ENCODE measurements at regions not wholly inside any gene's neighbourhood (a gene's known extent, or its start where the extent isn't known, plus 50 kb on each side); places are given as distances from the start of the nearest gene placed in this dataset.

GRCh38 chr17:77666462-77666861 is 292.0 kb upstream of the TNRC6C start:
- TF ChIP-seq, protein P1, sequence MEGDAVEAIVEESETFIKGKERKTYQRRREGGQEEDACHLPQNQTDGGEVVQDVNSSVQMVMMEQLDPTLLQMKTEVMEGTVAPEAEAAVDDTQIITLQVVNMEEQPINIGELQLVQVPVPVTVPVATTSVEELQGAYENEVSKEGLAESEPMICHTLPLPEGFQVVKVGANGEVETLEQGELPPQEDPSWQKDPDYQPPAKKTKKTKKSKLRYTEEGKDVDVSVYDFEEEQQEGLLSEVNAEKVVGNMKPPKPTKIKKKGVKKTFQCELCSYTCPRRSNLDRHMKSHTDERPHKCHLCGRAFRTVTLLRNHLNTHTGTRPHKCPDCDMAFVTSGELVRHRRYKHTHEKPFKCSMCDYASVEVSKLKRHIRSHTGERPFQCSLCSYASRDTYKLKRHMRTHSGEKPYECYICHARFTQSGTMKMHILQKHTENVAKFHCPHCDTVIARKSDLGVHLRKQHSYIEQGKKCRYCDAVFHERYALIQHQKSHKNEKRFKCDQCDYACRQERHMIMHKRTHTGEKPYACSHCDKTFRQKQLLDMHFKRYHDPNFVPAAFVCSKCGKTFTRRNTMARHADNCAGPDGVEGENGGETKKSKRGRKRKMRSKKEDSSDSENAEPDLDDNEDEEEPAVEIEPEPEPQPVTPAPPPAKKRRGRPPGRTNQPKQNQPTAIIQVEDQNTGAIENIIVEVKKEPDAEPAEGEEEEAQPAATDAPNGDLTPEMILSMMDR (conservative IDR thresholded peaks at IDR 0.05; ENCODE audit: low read depth, low read length), result no peak
- no peak for TF ChIP-seq EZH2 (IDR thresholded peaks at IDR 0.05; ENCODE audit: low read length, unreplicated experiment)
- no peak for TF ChIP-seq EZH2phosphoT487 (IDR thresholded peaks at IDR 0.05; ENCODE audit: borderline replicate concordance, low read length)

All from PC-3 (cell line).